ENCODE measurements at regions not wholly inside any gene's neighbourhood (a gene's known extent, or its start where the extent isn't known, plus 50 kb on each side); places are given as distances from the start of the nearest gene placed in this dataset.

DNA sequence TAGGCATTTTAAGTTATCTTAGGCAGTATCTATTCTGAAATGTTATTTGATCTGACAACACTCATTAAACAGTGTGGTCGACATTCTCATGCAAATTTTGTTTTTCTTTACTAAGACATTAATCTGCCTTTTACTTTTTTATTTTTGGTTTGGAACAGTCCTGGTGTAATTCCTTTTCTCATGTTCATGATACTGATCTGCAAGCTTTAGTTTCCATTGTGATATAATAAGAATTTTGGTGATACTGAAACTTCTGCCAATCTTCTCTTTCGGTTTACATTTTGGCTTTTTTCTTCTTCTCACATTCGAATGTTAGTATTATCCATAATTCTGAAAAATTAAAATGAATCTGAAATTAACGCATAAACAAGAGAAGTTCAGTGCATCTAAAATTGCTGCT lies 281.9 kb upstream of the MTPN start:
- Histone ChIP-seq H3K27ac (no peak overlapping the region), H3K27me3 (no peaks in the 10 kb centered on the region), H3K4me1 (no peaks in the 10 kb centered on the region), H3K36me3 (no peaks in the 10 kb centered on the region), H3K9me3 (no peaks in the 10 kb centered on the region), H3K4me3 (no peak overlapping the region)
- DNase-seq (no peak), ATAC-seq (no peak)
- TF ChIP-seq POLR2A (IDR thresholded peaks at IDR 0.05), result no peak
- TF ChIP-seq, protein P1, sequence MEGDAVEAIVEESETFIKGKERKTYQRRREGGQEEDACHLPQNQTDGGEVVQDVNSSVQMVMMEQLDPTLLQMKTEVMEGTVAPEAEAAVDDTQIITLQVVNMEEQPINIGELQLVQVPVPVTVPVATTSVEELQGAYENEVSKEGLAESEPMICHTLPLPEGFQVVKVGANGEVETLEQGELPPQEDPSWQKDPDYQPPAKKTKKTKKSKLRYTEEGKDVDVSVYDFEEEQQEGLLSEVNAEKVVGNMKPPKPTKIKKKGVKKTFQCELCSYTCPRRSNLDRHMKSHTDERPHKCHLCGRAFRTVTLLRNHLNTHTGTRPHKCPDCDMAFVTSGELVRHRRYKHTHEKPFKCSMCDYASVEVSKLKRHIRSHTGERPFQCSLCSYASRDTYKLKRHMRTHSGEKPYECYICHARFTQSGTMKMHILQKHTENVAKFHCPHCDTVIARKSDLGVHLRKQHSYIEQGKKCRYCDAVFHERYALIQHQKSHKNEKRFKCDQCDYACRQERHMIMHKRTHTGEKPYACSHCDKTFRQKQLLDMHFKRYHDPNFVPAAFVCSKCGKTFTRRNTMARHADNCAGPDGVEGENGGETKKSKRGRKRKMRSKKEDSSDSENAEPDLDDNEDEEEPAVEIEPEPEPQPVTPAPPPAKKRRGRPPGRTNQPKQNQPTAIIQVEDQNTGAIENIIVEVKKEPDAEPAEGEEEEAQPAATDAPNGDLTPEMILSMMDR (IDR thresholded peaks at IDR 0.05), result no peak
- intact Hi-C loops (cut with DNase I), result no loop called here
- 56% methylated on average over 4 of the region's 4 CpGs for WGBS (ENCODE audit: insufficient coverage, low coverage, low lambda C conversion rate, missing lambda C conversion rate)

DNA sequence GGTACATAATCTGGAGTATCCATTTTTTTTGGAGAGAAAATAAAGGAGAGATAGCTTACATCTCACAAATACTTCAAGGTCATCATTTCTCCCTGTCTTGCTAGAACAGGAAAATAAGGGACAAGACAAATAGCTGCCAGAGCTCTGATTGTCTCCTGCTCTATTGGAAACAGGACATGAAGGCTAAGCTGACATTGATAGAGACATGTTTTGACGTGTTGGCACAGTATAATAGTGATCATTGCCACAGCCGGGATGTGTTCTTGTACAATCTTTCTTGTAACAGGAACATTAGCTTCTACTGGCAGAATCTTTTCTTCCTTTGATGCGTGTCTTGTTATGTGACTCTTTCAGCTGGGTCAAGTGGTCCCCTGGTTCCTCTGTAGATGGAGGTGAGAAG lies 279.3 kb upstream of the MTPN start:
- Histone ChIP-seq H3K4me3 (no peak overlapping the region), H3K9me3 (no peaks in the 10 kb centered on the region), H3K27me3 (no peaks in the 10 kb centered on the region), H3K4me1 (no peaks in the 10 kb centered on the region), H3K36me3 (no peaks in the 10 kb centered on the region), H3K27ac (no peak overlapping the region)
- TF ChIP-seq POLR2A (IDR thresholded peaks at IDR 0.05), result no peak
- TF ChIP-seq, protein P1 (IDR thresholded peaks at IDR 0.05), result no peak
- intact Hi-C loops (cut with DNase I), result no loop called here
- WGBS (ENCODE audit: insufficient coverage, low coverage, low lambda C conversion rate, missing lambda C conversion rate), result 50% methylated on average over 2 of the region's 3 CpGs
- DNase-seq (no peak), ATAC-seq (no peak)

DNA sequence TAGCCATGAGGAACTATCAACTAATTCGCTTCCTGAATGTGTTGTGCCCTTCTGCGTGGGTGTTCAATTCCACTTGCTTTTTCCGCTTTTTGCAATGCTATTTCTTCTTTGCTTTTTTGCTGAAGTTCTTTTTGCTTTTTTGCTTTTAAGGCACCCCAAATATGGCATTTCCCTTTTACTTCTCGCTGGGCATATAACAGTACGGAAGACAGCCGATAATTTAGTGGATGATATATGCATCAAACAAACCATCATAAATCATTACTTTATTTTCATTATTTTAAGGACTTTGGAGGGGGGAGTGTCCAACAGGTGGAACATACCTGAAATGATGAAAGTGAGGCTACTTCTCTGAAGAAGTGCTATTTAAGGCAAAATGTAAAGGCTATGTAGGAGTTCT lies 277.0 kb upstream of the MTPN start:
- Histone ChIP-seq H3K27me3 (no peaks in the 10 kb centered on the region), H3K4me3 (no peak overlapping the region), H3K36me3 (no peaks in the 10 kb centered on the region), H3K4me1 (no peaks in the 10 kb centered on the region), H3K9me3 (no peaks in the 10 kb centered on the region), H3K27ac (no peak overlapping the region)
- no peak for ATAC-seq
- 66% methylated on average over 6 of the region's 6 CpGs for WGBS (ENCODE audit: insufficient coverage, low coverage, low lambda C conversion rate, missing lambda C conversion rate)
- no peak for DNase-seq
- TF ChIP-seq POLR2A (IDR thresholded peaks at IDR 0.05), result no peak
- TF ChIP-seq, protein P1 (IDR thresholded peaks at IDR 0.05), result no peak
- intact Hi-C loops (cut with DNase I), result no loop called here

DNA sequence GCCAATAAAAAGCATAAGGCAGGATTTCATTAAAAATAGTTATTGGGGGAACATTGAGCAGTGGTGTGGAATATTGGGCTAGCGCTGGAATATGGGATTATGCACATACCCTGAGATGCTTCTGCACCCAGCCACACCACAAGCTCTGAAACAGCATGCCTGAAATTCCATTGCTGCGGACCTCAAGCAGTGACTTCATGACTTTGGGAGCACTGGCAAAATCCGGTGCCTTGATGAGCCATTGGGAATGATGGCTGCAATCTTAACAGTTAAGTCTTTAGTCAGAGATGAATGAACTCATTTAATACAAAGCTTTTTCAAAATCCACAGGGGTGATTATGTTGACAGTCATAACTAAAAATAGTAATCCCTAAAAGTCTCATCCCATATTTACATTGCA lies 274.7 kb upstream of the MTPN start:
- TF ChIP-seq, protein P1 (IDR thresholded peaks at IDR 0.05), result no peak
- no peak for TF ChIP-seq POLR2A (IDR thresholded peaks at IDR 0.05)
- no peak overlapping the region for H3K4me3 ChIP-seq
- no peaks in the 10 kb centered on the region for H3K4me1 ChIP-seq
- no peaks in the 10 kb centered on the region for H3K9me3 ChIP-seq
- DNase-seq (no peak), ATAC-seq (no peak)
- H3K27ac ChIP-seq, result no peak overlapping the region
- intact Hi-C loops (cut with DNase I), result no loop called here
- no peaks in the 10 kb centered on the region for H3K27me3 ChIP-seq
- no peaks in the 10 kb centered on the region for H3K36me3 ChIP-seq
- 46% methylated on average over 3 of the region's 3 CpGs for WGBS (ENCODE audit: insufficient coverage, low coverage, low lambda C conversion rate, missing lambda C conversion rate)

DNA sequence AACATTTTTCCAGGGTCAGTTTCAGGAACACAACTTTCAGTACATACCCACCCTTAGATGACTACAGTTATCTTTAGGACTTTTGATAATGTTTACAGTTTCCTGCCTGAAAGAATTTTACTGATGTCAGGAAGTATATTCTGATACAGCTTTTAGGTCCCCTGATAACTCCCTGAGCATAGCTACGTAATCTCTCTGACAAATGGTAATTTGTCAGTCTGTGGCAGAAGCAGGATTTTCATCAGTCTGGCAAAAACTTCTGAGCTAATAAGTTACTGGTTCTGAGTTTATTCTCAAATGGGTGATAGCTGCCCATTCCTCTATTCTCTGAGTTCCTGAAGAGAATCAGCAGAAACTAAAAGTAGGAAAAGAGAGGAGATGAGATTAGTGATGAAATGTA lies 270.1 kb upstream of the MTPN start:
- no peak overlapping the region for H3K4me3 ChIP-seq
- 36% methylated on average over 1 of the region's 1 CpG for WGBS (ENCODE audit: insufficient coverage, low coverage, low lambda C conversion rate, missing lambda C conversion rate)

More for the DNA sequence above, 270.1 kb upstream of the MTPN start:
- no peak for TF ChIP-seq POLR2A (IDR thresholded peaks at IDR 0.05)
- TF ChIP-seq, protein P1 (IDR thresholded peaks at IDR 0.05), result no peak
- Histone ChIP-seq H3K9me3 (no peaks in the 10 kb centered on the region), H3K27ac (no peak overlapping the region), H3K27me3 (no peaks in the 10 kb centered on the region), H3K4me1 (no peaks in the 10 kb centered on the region), H3K36me3 (no peaks in the 10 kb centered on the region)
- DNase-seq (no peak), ATAC-seq (no peak)
- intact Hi-C loops (cut with DNase I), result no loop called here
